ENCODE measurements at regions not wholly inside any gene's neighbourhood (a gene's known extent, or its start where the extent isn't known, plus 50 kb on each side); places are given as distances from the start of the nearest gene placed in this dataset.
A peak's percentile ranks its signal among the peaks of the same experiment; 100 is the strongest.

GRCh38 chr4:92184566-92184965, 119.2 kb upstream of the GRID2 start:
- no peak for DNase-seq (ENCODE audit: low read depth)
- TF ChIP-seq CTCF (IDR thresholded peaks at IDR 0.05; ENCODE audit: insufficient read depth, low read depth, low read length, missing control alignments), result no peak
- H3K4me3 ChIP-seq (ENCODE audit: low read length), result no peak overlapping the region

- DNase-seq (ENCODE audit: low read depth), result no peak
- H3K4me3 ChIP-seq (ENCODE audit: low read length), result no peak overlapping the region
- no peak for TF ChIP-seq CTCF (IDR thresholded peaks at IDR 0.05; ENCODE audit: insufficient read depth, low read depth, low read length, missing control alignments)
Observed at GRCh38 chr4:92186239-92186638, 117.5 kb upstream of the GRID2 start.

- no peak for DNase-seq (ENCODE audit: low read depth)
- no peak for TF ChIP-seq CTCF (IDR thresholded peaks at IDR 0.05; ENCODE audit: insufficient read depth, low read depth, low read length, missing control alignments)
Observed at GRCh38 chr4:92189146-92189545, 114.6 kb upstream of the GRID2 start.

GRCh38 chr4:92198711-92199110, 105.1 kb upstream of the GRID2 start:
- TF ChIP-seq CTCF (IDR thresholded peaks at IDR 0.05; ENCODE audit: insufficient read depth, low read depth, low read length, missing control alignments), result no peak
- peak; percentile 34 for DNase-seq (ENCODE audit: low read depth)
- H3K4me3 ChIP-seq (ENCODE audit: low read length), result no peak overlapping the region

More at GRCh38 chr4:92189146-92189545, 114.6 kb upstream of the GRID2 start:
- H3K4me3 ChIP-seq (ENCODE audit: low read length), result no peak overlapping the region

GRCh38 chr4:92199135-92199534, 104.6 kb upstream of the GRID2 start:
- no peak for TF ChIP-seq CTCF (IDR thresholded peaks at IDR 0.05; ENCODE audit: insufficient read depth, low read depth, low read length, missing control alignments)
- no peak overlapping the region for H3K4me3 ChIP-seq (ENCODE audit: low read length)
- no peak for DNase-seq (ENCODE audit: low read depth)

GRCh38 chr4:92210906-92211305, 92.9 kb upstream of the GRID2 start:
- no peak overlapping the region for H3K4me3 ChIP-seq (ENCODE audit: low read length)
- TF ChIP-seq CTCF (IDR thresholded peaks at IDR 0.05; ENCODE audit: insufficient read depth, low read depth, low read length, missing control alignments), result no peak
- DNase-seq (ENCODE audit: low read depth), result no peak

GRCh38 chr4:92215476-92215875, 88.3 kb upstream of the GRID2 start:
- H3K4me3 ChIP-seq (ENCODE audit: low read length), result no peak overlapping the region
- no peak for DNase-seq (ENCODE audit: low read depth)
- no peak for TF ChIP-seq CTCF (IDR thresholded peaks at IDR 0.05; ENCODE audit: insufficient read depth, low read depth, low read length, missing control alignments)

All from epithelial cell of esophagus (primary cell).